ENCODE measurements at regions not wholly inside any gene's neighbourhood (a gene's known extent, or its start where the extent isn't known, plus 50 kb on each side); places are given as distances from the start of the nearest gene placed in this dataset.

- TF ChIP-seq CTCF (conservative IDR thresholded peaks at IDR 0.05; ENCODE audit: control insufficient read depth, insufficient read depth, low read depth, low read length): no peak
- DNase-seq (ENCODE audit: low read depth): no peak
These were observed 435.1 kb upstream of the PCDH20 start for GRCh38 chr13:61850794-61851193.

GRCh38 chr13:61838568-61838967, 422.9 kb upstream of the PCDH20 start:
- DNase-seq (ENCODE audit: low read depth): no peak
- H3K4me3 ChIP-seq (ENCODE audit: control insufficient read depth, low read depth, low read length): no peak overlapping the region
- TF ChIP-seq CTCF (conservative IDR thresholded peaks at IDR 0.05; ENCODE audit: control insufficient read depth, insufficient read depth, low read depth, low read length): no peak

More at GRCh38 chr13:61850794-61851193, 435.1 kb upstream of the PCDH20 start:
- no peak overlapping the region for H3K4me3 ChIP-seq (ENCODE audit: control insufficient read depth, low read depth, low read length)

GRCh38 chr13:61833228-61833627, 417.6 kb upstream of the PCDH20 start:
- H3K4me3 ChIP-seq (ENCODE audit: control insufficient read depth, low read depth, low read length): no peak overlapping the region
- no peak for DNase-seq (ENCODE audit: low read depth)
- TF ChIP-seq CTCF (conservative IDR thresholded peaks at IDR 0.05; ENCODE audit: control insufficient read depth, insufficient read depth, low read depth, low read length): no peak

- H3K4me3 ChIP-seq (ENCODE audit: control insufficient read depth, low read depth, low read length): no peak overlapping the region
- DNase-seq (ENCODE audit: low read depth): no peak
- no peak for TF ChIP-seq CTCF (conservative IDR thresholded peaks at IDR 0.05; ENCODE audit: control insufficient read depth, insufficient read depth, low read depth, low read length)
These were observed 415.4 kb upstream of the PCDH20 start for GRCh38 chr13:61831026-61831425.

- DNase-seq (ENCODE audit: low read depth): no peak
- no peak overlapping the region for H3K4me3 ChIP-seq (ENCODE audit: control insufficient read depth, low read depth, low read length)
- no peak for TF ChIP-seq CTCF (conservative IDR thresholded peaks at IDR 0.05; ENCODE audit: control insufficient read depth, insufficient read depth, low read depth, low read length)
These were observed 414.8 kb upstream of the PCDH20 start for GRCh38 chr13:61830475-61830874.

GRCh38 chr13:61824168-61824567, 408.5 kb upstream of the PCDH20 start:
- no peak for TF ChIP-seq CTCF (conservative IDR thresholded peaks at IDR 0.05; ENCODE audit: control insufficient read depth, insufficient read depth, low read depth, low read length)
- no peak for DNase-seq (ENCODE audit: low read depth)
- H3K4me3 ChIP-seq (ENCODE audit: control insufficient read depth, low read depth, low read length): no peak overlapping the region

- TF ChIP-seq CTCF (conservative IDR thresholded peaks at IDR 0.05; ENCODE audit: control insufficient read depth, insufficient read depth, low read depth, low read length): no peak
- no peak overlapping the region for H3K4me3 ChIP-seq (ENCODE audit: control insufficient read depth, low read depth, low read length)
- no peak for DNase-seq (ENCODE audit: low read depth)
These were observed 396.6 kb upstream of the PCDH20 start for GRCh38 chr13:61812286-61812685.

All from fibroblast of mammary gland (primary cell).